Left ventricle myocardium inferior (tissue), 1 donor: ENCODE measurements at regions not wholly inside any gene's neighbourhood (a gene's known extent, or its start where the extent isn't known, plus 50 kb on each side); places are given as distances from the start of the nearest gene placed in this dataset.
"Not testable (repeated sequence)": the region's sequence is repeated elsewhere in the genome, so short reads cannot be mapped to it uniquely, and the experiment has no call there.

Experiments used
- DNase-seq: peaks from one replicate; pipeline ENCODE4 v3.0.0-alpha.2; 2020
- H3K27ac ChIP-seq: fragments of 200-600 bp; replicated peaks from 2 replicates; pipeline ENCODE4 v1.8.0; 2021
- H3K27me3 ChIP-seq: fragments of 200-600 bp; 2 replicates; pipeline ENCODE4 v1.8.0; 2021; ENCODE audit warnings: low read depth
- H3K36me3 ChIP-seq: fragments of 200-600 bp; 2 replicates; pipeline ENCODE4 v1.8.0; 2021
- H3K4me1 ChIP-seq: fragments of 200-600 bp; 2 replicates; pipeline ENCODE4 v1.8.0; 2021
- H3K4me3 ChIP-seq: fragments of 200-600 bp; 2 replicates; pipeline ENCODE4 v1.8.0; 2021; ENCODE audit warnings: mild to moderate bottlenecking, moderate library complexity
- H3K9me3 ChIP-seq: fragments of 200-600 bp; replicated peaks from 2 replicates; pipeline ENCODE4 v1.8.0; 2021
- intact Hi-C: fragments of 100-400 bp; cut with micrococcal nuclease; formaldehyde crosslinking; loops from one replicate; pipeline ENCODE4 v1.11.0; 2022
- TF ChIP-seq, protein P1 (sequence below): fragments of 200-600 bp; IDR thresholded peaks from 2 replicates; pipeline ENCODE4 v1.8.0; 2021; ENCODE audit warnings: antibody characterized with exemption, mild to moderate bottlenecking, borderline replicate concordance
- donor health status: DM: no; HTN: yes; CAD: no; lungs with severe emphysema.

DNA sequence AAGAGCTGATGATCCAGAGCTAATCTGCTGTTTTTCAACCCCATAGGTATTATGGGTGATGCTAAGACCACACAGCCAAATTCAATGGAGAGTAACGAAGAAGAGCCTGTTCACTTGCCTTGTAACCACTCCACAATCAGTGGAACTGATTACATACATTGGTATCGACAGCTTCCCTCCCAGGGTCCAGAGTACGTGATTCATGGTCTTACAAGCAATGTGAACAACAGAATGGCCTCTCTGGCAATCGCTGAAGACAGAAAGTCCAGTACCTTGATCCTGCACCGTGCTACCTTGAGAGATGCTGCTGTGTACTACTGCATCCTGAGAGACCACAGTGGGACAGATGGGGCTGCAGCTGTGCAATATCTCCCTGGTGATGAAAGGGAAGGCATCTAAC, 386.0 kb downstream of the DAD1 start:
- no peak overlapping the region for H3K4me3 ChIP-seq
- TF ChIP-seq, protein P1, sequence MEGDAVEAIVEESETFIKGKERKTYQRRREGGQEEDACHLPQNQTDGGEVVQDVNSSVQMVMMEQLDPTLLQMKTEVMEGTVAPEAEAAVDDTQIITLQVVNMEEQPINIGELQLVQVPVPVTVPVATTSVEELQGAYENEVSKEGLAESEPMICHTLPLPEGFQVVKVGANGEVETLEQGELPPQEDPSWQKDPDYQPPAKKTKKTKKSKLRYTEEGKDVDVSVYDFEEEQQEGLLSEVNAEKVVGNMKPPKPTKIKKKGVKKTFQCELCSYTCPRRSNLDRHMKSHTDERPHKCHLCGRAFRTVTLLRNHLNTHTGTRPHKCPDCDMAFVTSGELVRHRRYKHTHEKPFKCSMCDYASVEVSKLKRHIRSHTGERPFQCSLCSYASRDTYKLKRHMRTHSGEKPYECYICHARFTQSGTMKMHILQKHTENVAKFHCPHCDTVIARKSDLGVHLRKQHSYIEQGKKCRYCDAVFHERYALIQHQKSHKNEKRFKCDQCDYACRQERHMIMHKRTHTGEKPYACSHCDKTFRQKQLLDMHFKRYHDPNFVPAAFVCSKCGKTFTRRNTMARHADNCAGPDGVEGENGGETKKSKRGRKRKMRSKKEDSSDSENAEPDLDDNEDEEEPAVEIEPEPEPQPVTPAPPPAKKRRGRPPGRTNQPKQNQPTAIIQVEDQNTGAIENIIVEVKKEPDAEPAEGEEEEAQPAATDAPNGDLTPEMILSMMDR = no peak
- H3K4me1 ChIP-seq = no peaks in the 10 kb centered on the region
- no peak for DNase-seq
- intact Hi-C loops = no loop called here
- H3K27me3 ChIP-seq = no peaks in the 10 kb centered on the region
- no peaks in the 10 kb centered on the region for H3K36me3 ChIP-seq
- peaks cover 9% of the 10 kb centered on the region for H3K9me3 ChIP-seq
- no peak overlapping the region for H3K27ac ChIP-seq

- no peaks in the 10 kb centered on the region for H3K36me3 ChIP-seq
- no peak overlapping the region for H3K4me3 ChIP-seq
- H3K4me1 ChIP-seq = no peaks in the 10 kb centered on the region
- no peaks in the 10 kb centered on the region for H3K27me3 ChIP-seq
- intact Hi-C loops = no loop called here
- H3K9me3 ChIP-seq = peaks cover 14% of the 10 kb centered on the region
- no peak for DNase-seq
- TF ChIP-seq, protein P1 = no peak
- no peak overlapping the region for H3K27ac ChIP-seq
Observed at GRCh38 chr14:22202313-22202712, 386.7 kb downstream of the DAD1 start.

DNA sequence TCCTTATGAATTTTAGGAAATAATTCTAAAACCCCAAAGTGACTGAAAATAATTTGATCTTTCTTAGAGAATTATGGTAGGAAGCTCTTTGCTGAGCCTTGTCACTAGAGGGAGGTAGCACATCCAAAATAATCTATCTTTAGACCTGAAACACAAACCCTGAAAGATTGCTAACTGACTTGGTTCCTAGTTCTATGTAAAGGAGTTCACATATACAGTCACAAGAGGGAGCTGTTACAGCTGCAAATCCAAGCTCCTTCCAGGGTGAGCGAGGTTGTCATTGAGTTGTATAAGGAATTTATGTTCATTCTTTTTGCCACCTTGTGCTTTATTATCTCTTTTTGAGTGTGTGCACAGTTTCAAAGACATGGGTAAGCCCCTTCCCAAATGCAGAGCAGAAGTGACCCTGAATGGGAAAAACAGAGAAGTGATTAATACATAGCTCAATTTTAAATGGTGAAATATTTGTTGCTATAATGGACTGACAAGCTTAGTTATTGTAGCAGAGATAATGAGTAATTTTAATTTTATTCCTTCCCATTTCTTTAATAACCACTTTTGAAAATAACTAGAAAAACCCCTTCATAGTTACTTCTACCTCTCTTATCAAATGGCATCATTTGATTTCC, 387.9 kb downstream of the DAD1 start:
- peaks cover 14% of the 10 kb centered on the region for H3K9me3 ChIP-seq
- intact Hi-C loops = no loop called here
- no peak overlapping the region for H3K4me3 ChIP-seq
- DNase-seq = no peak
- H3K36me3 ChIP-seq = no peaks in the 10 kb centered on the region
- H3K27me3 ChIP-seq = no peaks in the 10 kb centered on the region
- no peak overlapping the region for H3K27ac ChIP-seq
- H3K4me1 ChIP-seq = no peaks in the 10 kb centered on the region
- TF ChIP-seq, protein P1 = peak; percentile 70

DNA sequence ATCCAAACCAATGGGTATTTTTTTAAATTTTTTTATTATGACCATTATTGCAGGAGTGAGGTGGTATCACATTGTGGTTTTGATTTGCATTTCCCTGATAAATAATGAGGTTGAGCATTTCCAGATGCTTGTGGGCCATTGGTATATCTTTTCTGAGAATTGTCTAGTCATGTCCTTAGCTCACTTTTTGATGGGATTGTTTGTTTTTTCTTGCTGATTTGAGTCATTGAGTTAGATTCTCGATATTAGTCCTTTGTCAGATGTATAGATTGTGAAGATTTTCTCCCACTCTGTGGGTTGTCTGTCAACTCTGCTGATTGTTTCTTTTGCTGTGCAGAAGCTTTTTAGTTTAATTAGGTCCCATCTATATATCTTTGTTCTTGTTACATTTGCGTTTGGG, 388.9 kb downstream of the DAD1 start:
- H3K27me3 ChIP-seq, H3K36me3 ChIP-seq, H3K4me1 ChIP-seq, DNase-seq, H3K27ac ChIP-seq, intact Hi-C loops, H3K4me3 ChIP-seq: not testable (repeated sequence)
- H3K9me3 ChIP-seq = peaks cover 14% of the 10 kb centered on the region

DNA sequence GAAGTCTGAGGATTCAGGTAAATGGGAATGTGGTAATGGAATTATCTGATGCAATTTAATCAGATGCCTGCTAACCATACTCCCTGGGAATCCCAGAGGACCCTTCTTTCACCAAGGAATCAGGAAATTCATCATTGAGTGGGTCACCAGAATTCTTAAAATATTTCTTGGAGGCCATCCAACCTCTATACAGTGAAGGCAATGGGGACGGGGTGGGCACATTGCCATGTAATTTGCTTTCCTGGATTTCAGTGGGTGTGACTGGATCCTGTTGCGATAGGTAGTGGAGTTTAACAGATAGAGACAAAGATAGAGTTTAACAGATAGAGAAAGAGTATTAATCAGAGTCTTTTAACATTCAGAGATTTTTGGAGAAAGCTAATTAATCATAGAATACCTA, 394.4 kb downstream of the DAD1 start:
- Histone ChIP-seq H3K36me3 (no peaks in the 10 kb centered on the region), H3K4me1 (no peaks in the 10 kb centered on the region), H3K4me3 (no peak overlapping the region), H3K27me3 (no peaks in the 10 kb centered on the region), H3K9me3 (peaks cover 14% of the 10 kb centered on the region), H3K27ac (no peak overlapping the region)
- TF ChIP-seq, protein P1 = no peak
- no peak for DNase-seq
- intact Hi-C loops = no loop called here

GRCh38 chr14:22190411-22191191, 398.4 kb downstream of the DAD1 start:
- Histone ChIP-seq H3K27ac (no peak overlapping the region), H3K9me3 (no peaks in the 10 kb centered on the region), H3K36me3 (no peaks in the 10 kb centered on the region), H3K4me1 (no peaks in the 10 kb centered on the region), H3K27me3 (no peaks in the 10 kb centered on the region), H3K4me3 (no peak overlapping the region)
- intact Hi-C loops = no loop called here
- TF ChIP-seq, protein P1 = no peak
- no peak for DNase-seq
